CD4-positive, alpha-beta T cell (primary cell): ENCODE measurements at regions not wholly inside any gene's neighbourhood (a gene's known extent, or its start where the extent isn't known, plus 50 kb on each side); places are given as distances from the start of the nearest gene placed in this dataset.

Experiments used
- ATAC-seq: fragments of 200-7000 bp; cut with Tn5 transposase; one replicate; pipeline ENCODE4 v1.10.0; 2022; ENCODE audit warnings: mild to moderate bottlenecking; ENCODE audit not compliant: poor library complexity
- CTCF ChIA-PET: fragments of 350-600 bp; sonication (Branson Sonifier 250); formaldehyde crosslinking; loops from one replicate; lab custom pipeline; 2021; ENCODE audit warnings: antibody characterized with exemption, inconsistent platforms; lab: Charles Lee
- POLR2A ChIA-PET: fragments of 350-600 bp; sonication (Branson Sonifier 250); formaldehyde crosslinking; loops from one replicate; lab custom pipeline; 2021; ENCODE audit warnings: antibody characterized with exemption, inconsistent platforms; lab: Charles Lee
- DNase-seq, 14 experiments: peaks; one replicate each; pipeline ENCODE4 v3.0.0-alpha.2; 2013 to 2020; ENCODE audit warnings: mixed read lengths in 2 of 14
- H3K27ac ChIP-seq, 2 donors: one replicate each; pipeline versions ENCODE4 v1.5.1 to v1.7.0; 2013; ENCODE audit warnings: low read length in 2 of 2, low read depth in 1 of 2, mild to moderate bottlenecking in 1 of 2
- H3K27me3 ChIP-seq, 2 experiments: 1 replicate in 1 of 2; 2 replicates in 1 of 2; pipeline versions ENCODE4 v1.6.1 to v1.7.0; 2013; ENCODE audit warnings: low read length in 2 of 2, control low read depth in 1 of 2, mild to moderate bottlenecking in 1 of 2, moderate library complexity in 1 of 2; ENCODE audit not compliant: insufficient read depth in 2 of 2, control insufficient read depth in 1 of 2
- H3K36me3 ChIP-seq: one replicate; pipeline ENCODE4 v1.6.1; 2013; ENCODE audit warnings: low read length, control low read depth; ENCODE audit not compliant: insufficient read depth
- H3K4me1 ChIP-seq: one replicate; pipeline ENCODE4 v1.6.1; 2013; ENCODE audit warnings: low read length, control low read depth; ENCODE audit not compliant: insufficient read depth
- H3K4me3 ChIP-seq: one replicate; pipeline ENCODE4 v1.5.1; 2013; ENCODE audit warnings: mild to moderate bottlenecking, low read length, moderate library complexity
- H3K9me3 ChIP-seq, 2 experiments: 1 replicate in 1 of 2; 2 replicates in 1 of 2; pipeline versions ENCODE4 v1.6.1 to v1.7.0; 2013; ENCODE audit warnings: low read length in 2 of 2, mild to moderate bottlenecking in 2 of 2, control low read depth in 1 of 2, moderate library complexity in 1 of 2; ENCODE audit not compliant: control insufficient read depth in 1 of 2, insufficient read depth in 1 of 2
- H3K27ac Mint-ChIP-seq: one replicate; pipeline ENCODE4 v1.8.0; 2020; ENCODE audit warnings: mixed read lengths
- H3K27me3 Mint-ChIP-seq: one replicate; pipeline ENCODE4 v1.8.0; 2021; ENCODE audit warnings: mixed read lengths
- H3K36me3 Mint-ChIP-seq: one replicate; pipeline ENCODE4 v1.8.0; 2021; ENCODE audit warnings: low read depth, mixed read lengths
- H3K4me1 Mint-ChIP-seq: one replicate; pipeline ENCODE4 v1.8.0; 2021; ENCODE audit warnings: low read depth, mixed read lengths
- H3K4me3 Mint-ChIP-seq: one replicate; pipeline ENCODE4 v1.8.0; 2020; ENCODE audit warnings: mild to moderate bottlenecking, mixed read lengths
- H3K9me3 Mint-ChIP-seq: one replicate; pipeline ENCODE4 v1.8.0; 2020; ENCODE audit warnings: mixed read lengths
- CTCF ChIP-seq: fragments of 200-600 bp; IDR thresholded peaks from one replicate; pipeline ENCODE4 v1.8.0; 2022; ENCODE audit warnings: antibody characterized with exemption, mild to moderate bottlenecking
- intact Hi-C, 2 experiments: fragments of 100-400 bp; cut with DNase I in 1 of 2; cut with micrococcal nuclease in 1 of 2; formaldehyde crosslinking; loops; one replicate each; pipeline versions ENCODE4 v1.15.1 to v1.9.0; 2023 to 2025; cut with DNase I, micrococcal nuclease

DNA sequence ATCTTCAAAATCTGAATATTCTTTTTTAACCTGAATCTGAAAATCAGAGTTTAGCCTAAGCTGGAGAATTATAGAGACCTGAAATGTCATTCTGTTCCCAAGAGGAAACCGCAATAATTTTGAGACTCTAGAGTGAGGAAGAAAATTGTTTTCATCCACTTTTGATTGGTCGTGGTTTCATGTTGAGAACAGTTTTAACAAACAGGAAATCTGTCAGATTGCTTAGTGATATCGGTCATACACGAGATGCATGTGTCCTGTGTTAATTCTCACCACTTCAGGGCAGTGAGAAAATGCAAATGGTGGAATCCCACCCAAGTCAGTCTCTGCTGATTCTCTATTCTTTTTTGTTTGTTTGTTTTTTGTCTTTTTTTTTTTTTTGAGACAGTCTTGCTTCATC lies 1498.5 kb upstream of the TMEM132C start:
- H3K27me3 ChIP-seq = no peaks in the 10 kb centered on the region
- intact Hi-C loops = no loop called here
- peak overlapping the region in 1 of 2 donors; percentile 7 for H3K27ac ChIP-seq
- peaks cover 5% of the 10 kb centered on the region for H3K36me3 ChIP-seq
- DNase-seq (peak in 3 of 14 experiments; percentile 46 to 84 (median 63)), ATAC-seq (peak; percentile 42)
- Mint-ChIP-seq H3K27ac (peak overlapping the region; percentile 79), H3K4me1 (peaks cover 31% of the 10 kb centered on the region), H3K9me3 (peaks cover 15% of the 10 kb centered on the region), H3K4me3 (peak overlapping the region; percentile 55), H3K27me3 (no peaks in the 10 kb centered on the region), H3K36me3 (peaks cover 61% of the 10 kb centered on the region)
- TF ChIP-seq CTCF = no peak
- H3K9me3 ChIP-seq = peaks cover 12 to 19% of the 10 kb centered on the region in 2 experiments
- peaks cover 31% of the 10 kb centered on the region for H3K4me1 ChIP-seq
- POLR2A ChIA-PET = interaction anchor here (1.0 to 1.2 kb wide), 2 partner anchors 10 to 13 kb away, joined by 4 read pairs; no protein-coding TSS in a partner anchor
- no peak overlapping the region for H3K4me3 ChIP-seq
- CTCF ChIA-PET = no interaction called here

GRCh38 chr12:126770188-126770587 lies 1496.8 kb upstream of the TMEM132C start:
- H3K9me3 ChIP-seq = peaks cover 0 to 19% of the 10 kb centered on the region in 2 experiments
- Mint-ChIP-seq H3K4me1 (peaks cover 25% of the 10 kb centered on the region), H3K27me3 (no peaks in the 10 kb centered on the region), H3K36me3 (peaks cover 44% of the 10 kb centered on the region), H3K9me3 (peaks cover 6% of the 10 kb centered on the region), H3K27ac (peak overlapping the region; percentile 16), H3K4me3 (peak overlapping the region; percentile 60)
- H3K4me3 ChIP-seq = no peak overlapping the region
- peaks cover 24% of the 10 kb centered on the region for H3K4me1 ChIP-seq
- TF ChIP-seq CTCF = no peak
- intact Hi-C loops = no loop called here
- DNase-seq (no peak), ATAC-seq (no peak)
- no peaks in the 10 kb centered on the region for H3K27me3 ChIP-seq
- POLR2A ChIA-PET = no interaction called here
- H3K27ac ChIP-seq = no peak overlapping the region
- peaks cover 5% of the 10 kb centered on the region for H3K36me3 ChIP-seq
- CTCF ChIA-PET = interaction anchor here (0.8 kb wide), 1 partner anchor 11 kb away, joined by 3 read pairs; no protein-coding TSS in a partner anchor

GRCh38 chr12:126772171-126772864 lies 1494.7 kb upstream of the TMEM132C start:
- H3K36me3 ChIP-seq = no peaks in the 10 kb centered on the region
- intact Hi-C loops = no loop called here
- H3K4me1 ChIP-seq = peaks cover 14% of the 10 kb centered on the region
- peak; percentile 69 for ATAC-seq
- POLR2A ChIA-PET = interaction anchor here (0.7 to 1.6 kb wide), 3 partner anchors 10 to 19 kb away, joined by 3 to 6 read pairs (median 4); no protein-coding TSS in a partner anchor
- Mint-ChIP-seq H3K4me3 (peak overlapping the region; percentile 95), H3K27me3 (no peaks in the 10 kb centered on the region), H3K4me1 (peaks cover 20% of the 10 kb centered on the region), H3K27ac (peak overlapping the region; percentile 90), H3K36me3 (peaks cover 28% of the 10 kb centered on the region), H3K9me3 (peaks cover 4% of the 10 kb centered on the region)
- no peak for TF ChIP-seq CTCF
- DNase-seq = peak in 11 of 14 experiments; percentile 2 to 88 (median 7)
- H3K9me3 ChIP-seq = peaks cover 0 to 14% of the 10 kb centered on the region in 2 experiments
- peak overlapping the region; percentile 54 for H3K4me3 ChIP-seq
- H3K27ac ChIP-seq = peak overlapping the region; percentile 16 to 79
- no peaks in the 10 kb centered on the region for H3K27me3 ChIP-seq
- CTCF ChIA-PET = no interaction called here
